Psoas muscle (tissue), 7 donors: ENCODE measurements at regions not wholly inside any gene's neighbourhood (a gene's known extent, or its start where the extent isn't known, plus 50 kb on each side); places are given as distances from the start of the nearest gene placed in this dataset.

Experiments used
- ATAC-seq, 4 donors: fragments of 200-7000 bp; cut with Tn5 transposase; one replicate each; pipeline ENCODE4 v1.9.1; 2020; ENCODE audit warnings: moderate library complexity in 3 of 4, mild to moderate bottlenecking in 2 of 4
- DNase-seq, 2 donors: peaks; one replicate each; pipeline ENCODE4 v3.0.0-alpha.2; 2020
- H3K27ac ChIP-seq: fragments of 200-600 bp; one replicate; pipeline ENCODE4 v1.8.0; 2022
- H3K27me3 ChIP-seq, 3 donors: fragments of 200-600 bp in 1 of 3; one replicate each; pipeline versions ENCODE4 v1.6.1 to v1.8.0; 2013 to 2022; ENCODE audit warnings: low read length in 2 of 3, mild to moderate bottlenecking in 2 of 3, moderate library complexity in 1 of 3; ENCODE audit not compliant: insufficient read depth in 3 of 3
- H3K36me3 ChIP-seq, 2 donors: fragments of 200-600 bp in 1 of 2; one replicate each; pipeline versions ENCODE4 v1.6.1 to v1.8.0; 2013 to 2022; ENCODE audit warnings: low read depth in 1 of 2, mild to moderate bottlenecking in 1 of 2, moderate library complexity in 1 of 2; ENCODE audit not compliant: insufficient read depth in 1 of 2
- H3K4me1 ChIP-seq: fragments of 200-600 bp; one replicate; pipeline ENCODE4 v1.8.0; 2022
- H3K4me3 ChIP-seq: fragments of 200-600 bp; one replicate; pipeline ENCODE4 v1.8.0; 2022; ENCODE audit warnings: mild to moderate bottlenecking
- H3K9me3 ChIP-seq: fragments of 200-600 bp; one replicate; pipeline ENCODE4 v1.8.0; 2022
- WGBS, 3 donors: extraction: QIAGEN DNeasy Blood & Tissue Kit; methylation state at CpG; one replicate each; pipeline versions ENCODE4 v1.1.6 to v1.1.7; 2013; 5-methylcytosine and 5-hydroxymethylcytosine counted together
- intact Hi-C, 2 donors: fragments of 100-400 bp; cut with DNase I; formaldehyde crosslinking; loops; one replicate each; pipeline versions ENCODE4 v1.11.0 to v1.14.2; 2022
- TF ChIP-seq, protein P1 (sequence below): fragments of 200-600 bp; IDR thresholded peaks from one replicate; pipeline ENCODE4 v1.8.0; 2022; ENCODE audit warnings: antibody characterized with exemption
- donor health status: healthy with polysubstance abuse.
- donor health status: DM: no; HTN: no; CAD: no; lungs with moderate emphysema.
- donor health status: Bipolar disorder and iron deficiency.
- donor health status: healthy.
- donor health status: DM: yes; HTN: yes; CAD: no.
- donor health status: DM: no; HTN: no; CAD: no.
- donor health status: DM: yes; HTN: yes; CAD: no.

DNA sequence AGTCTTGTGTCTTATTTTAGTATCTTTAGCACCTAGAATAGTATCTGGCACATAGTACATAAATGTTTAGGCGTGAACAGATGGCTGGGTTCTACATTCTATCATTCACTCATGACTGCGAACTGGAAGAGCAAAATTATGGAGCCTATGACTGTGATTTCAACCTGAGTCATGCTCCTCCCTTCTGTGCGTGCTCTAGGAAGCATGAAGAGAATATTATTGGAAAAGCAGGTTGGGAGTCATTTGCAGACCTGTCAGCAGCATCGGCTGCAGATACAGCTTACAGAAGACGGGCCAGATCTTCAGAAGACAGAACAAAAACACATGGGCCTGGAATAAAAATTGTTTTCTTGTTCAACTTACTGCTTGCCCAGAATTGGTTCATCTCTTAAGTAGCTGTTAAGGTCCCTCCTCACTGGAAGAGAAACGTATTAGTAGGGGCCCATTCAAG lies 344.0 kb upstream of the USP24 start:
- Histone ChIP-seq H3K27me3 (no peaks in the 10 kb centered on the region), H3K9me3 (no peaks in the 10 kb centered on the region), H3K4me1 (peaks cover 6% of the 10 kb centered on the region), H3K27ac (peak overlapping the region; percentile 8), H3K4me3 (no peak overlapping the region), H3K36me3 (no peaks in the 10 kb centered on the region)
- intact Hi-C loops = no loop called here
- ATAC-seq (peak in 3 of 4 donors; percentile 40 to 72 (median 65)), DNase-seq (no peak)
- TF ChIP-seq, protein P1, sequence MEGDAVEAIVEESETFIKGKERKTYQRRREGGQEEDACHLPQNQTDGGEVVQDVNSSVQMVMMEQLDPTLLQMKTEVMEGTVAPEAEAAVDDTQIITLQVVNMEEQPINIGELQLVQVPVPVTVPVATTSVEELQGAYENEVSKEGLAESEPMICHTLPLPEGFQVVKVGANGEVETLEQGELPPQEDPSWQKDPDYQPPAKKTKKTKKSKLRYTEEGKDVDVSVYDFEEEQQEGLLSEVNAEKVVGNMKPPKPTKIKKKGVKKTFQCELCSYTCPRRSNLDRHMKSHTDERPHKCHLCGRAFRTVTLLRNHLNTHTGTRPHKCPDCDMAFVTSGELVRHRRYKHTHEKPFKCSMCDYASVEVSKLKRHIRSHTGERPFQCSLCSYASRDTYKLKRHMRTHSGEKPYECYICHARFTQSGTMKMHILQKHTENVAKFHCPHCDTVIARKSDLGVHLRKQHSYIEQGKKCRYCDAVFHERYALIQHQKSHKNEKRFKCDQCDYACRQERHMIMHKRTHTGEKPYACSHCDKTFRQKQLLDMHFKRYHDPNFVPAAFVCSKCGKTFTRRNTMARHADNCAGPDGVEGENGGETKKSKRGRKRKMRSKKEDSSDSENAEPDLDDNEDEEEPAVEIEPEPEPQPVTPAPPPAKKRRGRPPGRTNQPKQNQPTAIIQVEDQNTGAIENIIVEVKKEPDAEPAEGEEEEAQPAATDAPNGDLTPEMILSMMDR = no peak
- WGBS, 3 donors = 47 to 66% (median 51%) methylated on average over 6 of the region's 6 CpGs

DNA sequence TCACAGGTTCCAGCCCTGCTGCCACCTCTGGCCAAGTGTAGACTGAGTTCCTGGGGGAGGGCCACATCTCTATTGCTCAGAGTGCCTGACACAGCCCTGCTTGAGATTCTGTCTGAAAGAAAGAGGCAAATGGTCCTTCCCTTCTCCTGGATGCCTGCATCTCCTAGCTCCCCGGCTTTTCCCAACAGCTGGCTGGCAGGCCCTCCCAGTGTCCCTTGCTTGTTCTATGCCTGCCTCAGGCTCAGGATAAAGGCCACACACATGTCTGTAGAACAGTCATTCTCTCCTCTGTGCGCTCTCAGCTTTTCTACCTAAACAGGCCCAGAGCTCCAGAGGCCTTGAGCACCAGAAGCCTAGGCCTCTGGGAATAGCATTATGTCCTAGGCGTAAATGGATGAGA lies 343.4 kb upstream of the USP24 start:
- Histone ChIP-seq H3K27ac (peak overlapping the region; percentile 8), H3K9me3 (no peaks in the 10 kb centered on the region), H3K27me3 (no peaks in the 10 kb centered on the region), H3K4me1 (peaks cover 6% of the 10 kb centered on the region), H3K4me3 (no peak overlapping the region), H3K36me3 (no peaks in the 10 kb centered on the region)
- intact Hi-C loops = no loop called here
- TF ChIP-seq, protein P1 = no peak
- DNase-seq (no peak), ATAC-seq (peak in 3 of 4 donors; percentile 27 to 40 (median 28))
- 70 to 76% (median 75%) methylated on average over 3 of the region's 3 CpGs for WGBS, 3 donors

DNA sequence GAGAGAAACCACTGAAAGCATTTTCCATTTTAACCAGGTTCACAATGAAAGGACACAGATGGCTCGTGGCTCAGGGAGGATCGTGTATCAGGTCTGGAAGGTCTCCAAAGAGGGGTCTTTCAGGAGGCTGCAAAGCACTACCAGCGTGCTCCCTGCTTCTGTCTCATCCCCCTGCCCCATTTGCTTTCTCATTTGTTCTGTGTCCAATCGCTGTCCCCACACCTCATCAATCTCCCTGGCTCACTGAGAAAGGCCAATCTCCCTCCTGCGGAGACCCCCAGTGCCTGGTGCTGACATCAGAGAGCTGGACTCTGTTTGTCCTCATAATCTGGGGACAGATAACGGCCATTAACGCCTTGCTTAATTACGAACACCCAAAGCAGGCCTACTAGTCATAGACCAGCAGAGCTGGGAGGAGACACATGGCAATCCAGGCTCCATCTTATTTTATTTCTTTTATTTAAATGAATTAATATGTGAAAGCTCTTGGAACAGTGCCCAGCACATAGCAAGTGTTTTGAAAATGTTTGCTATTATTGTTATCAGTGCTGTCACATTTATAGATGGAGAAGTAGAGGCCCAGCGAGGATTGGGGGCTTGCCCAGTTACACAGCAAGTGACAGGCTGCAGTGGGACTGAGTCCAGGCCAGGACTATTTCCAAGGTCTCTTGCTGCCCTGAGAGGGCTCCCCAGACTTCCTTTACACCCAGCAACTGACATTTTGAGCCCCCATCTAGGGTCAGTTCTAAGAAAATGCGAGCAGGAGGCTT lies 341.0 kb upstream of the USP24 start:
- intact Hi-C loops = no loop called here
- 94 to 95% (median 94%) methylated on average over 10 of the region's 10 CpGs for WGBS, 3 donors
- H3K4me1 ChIP-seq = peaks cover 6% of the 10 kb centered on the region
- TF ChIP-seq, protein P1 = no peak
- DNase-seq (no peak), ATAC-seq (no peak)
- no peak overlapping the region for H3K27ac ChIP-seq
- H3K36me3 ChIP-seq = no peaks in the 10 kb centered on the region
- H3K27me3 ChIP-seq = no peaks in the 10 kb centered on the region
- H3K9me3 ChIP-seq = peaks cover 3% of the 10 kb centered on the region
- no peak overlapping the region for H3K4me3 ChIP-seq

DNA sequence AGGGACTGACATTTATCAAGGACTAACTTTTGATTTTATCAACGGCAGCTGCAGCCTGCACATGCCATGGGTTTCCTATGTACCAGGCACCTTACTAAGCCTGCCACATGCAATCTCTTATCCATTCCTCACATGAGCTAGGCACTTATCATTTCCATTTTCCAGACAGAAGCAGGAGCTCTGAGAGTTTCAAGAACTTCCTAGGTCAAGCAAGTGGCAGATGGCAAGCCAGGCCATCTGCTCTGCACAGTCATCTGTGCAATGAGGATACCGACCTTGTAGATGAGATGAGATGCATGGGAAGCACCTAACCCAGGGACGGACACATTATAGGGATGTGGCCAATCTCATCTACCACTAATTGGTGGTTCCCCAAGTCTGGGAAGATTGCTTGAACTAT lies 339.4 kb upstream of the USP24 start:
- WGBS, 3 donors = 90 to 92% (median 90%) methylated on average over 3 of the region's 3 CpGs
- TF ChIP-seq, protein P1 = no peak
- ATAC-seq (no peak), DNase-seq (no peak)
- Histone ChIP-seq H3K27me3 (no peaks in the 10 kb centered on the region), H3K9me3 (peaks cover 3% of the 10 kb centered on the region), H3K36me3 (no peaks in the 10 kb centered on the region), H3K27ac (no peak overlapping the region), H3K4me1 (peaks cover 6% of the 10 kb centered on the region), H3K4me3 (no peak overlapping the region)
- intact Hi-C loops = no loop called here

DNA sequence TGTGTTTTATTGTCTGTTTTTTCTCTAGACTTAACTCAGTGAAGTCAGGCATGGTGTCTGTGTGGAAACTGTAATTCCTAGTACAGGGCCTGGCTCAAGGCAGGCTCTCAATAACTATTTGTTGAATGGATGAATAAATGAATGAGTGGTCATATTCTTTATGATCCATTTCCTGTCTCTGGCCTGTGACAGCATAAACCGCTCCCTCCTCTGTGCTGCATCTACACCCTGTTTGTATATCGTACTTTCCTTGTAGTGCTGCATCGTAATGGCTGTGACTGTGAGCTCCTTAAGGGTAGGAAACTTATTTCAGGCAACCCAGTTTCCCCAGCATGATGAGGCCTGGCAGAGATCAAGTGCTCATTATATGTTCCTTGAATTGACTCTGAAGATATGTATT lies 337.5 kb upstream of the USP24 start:
- peaks cover 3% of the 10 kb centered on the region for H3K9me3 ChIP-seq
- ATAC-seq (no peak), DNase-seq (no peak)
- 97 to 100% (median 98%) methylated on average over 3 of the region's 3 CpGs for WGBS, 3 donors
- TF ChIP-seq, protein P1 = no peak
- no peak overlapping the region for H3K27ac ChIP-seq
- no peak overlapping the region for H3K4me3 ChIP-seq
- H3K4me1 ChIP-seq = no peaks in the 10 kb centered on the region
- intact Hi-C loops = no loop called here
- H3K36me3 ChIP-seq = no peaks in the 10 kb centered on the region
- H3K27me3 ChIP-seq = no peaks in the 10 kb centered on the region
